Prostate gland (tissue), 2 donors: ENCODE measurements at regions not wholly inside any gene's neighbourhood (a gene's known extent, or its start where the extent isn't known, plus 50 kb on each side); places are given as distances from the start of the nearest gene placed in this dataset.

Experiments
- CTCF ChIP-seq, 4 experiments: fragments of 200-600 bp in 2 of 4; fragments of 450-650 bp in 2 of 4; sonication (generic) in 2 of 4; IDR thresholded peaks; 1 replicate in 3 of 4; 2 replicates in 1 of 4; pipeline ENCODE4 v1.5.1; 2016 to 2019; ENCODE audit warnings: antibody characterized with exemption in 4 of 4, mild to moderate bottlenecking in 2 of 4, moderate library complexity in 2 of 4
- POLR2A ChIP-seq: fragments of 450-650 bp; IDR thresholded peaks from one replicate; pipeline ENCODE4 v1.6.1; 2016; ENCODE audit warnings: antibody characterized with exemption, mild to moderate bottlenecking

GRCh38 chr11:30760345-30760744 lies 174.2 kb upstream of the MPPED2 start:
- TF ChIP-seq CTCF (IDR thresholded peaks at IDR 0.05) (no peak), POLR2A (no peak)
